Liver (tissue), 8 donors: ENCODE measurements at regions not wholly inside any gene's neighbourhood (a gene's known extent, or its start where the extent isn't known, plus 50 kb on each side); places are given as distances from the start of the nearest gene placed in this dataset.

Experiments used
- DNase-seq: peaks from one replicate; pipeline ENCODE4 v3.0.0-alpha.2; 2017; ENCODE audit warnings: low spot score
- H3K27ac ChIP-seq, 2 donors: one replicate each; pipeline ENCODE4 v1.7.0; 2013; ENCODE audit warnings: inconsistent platforms in 2 of 2, low read length in 2 of 2, control low read depth in 1 of 2, low read depth in 1 of 2, mild to moderate bottlenecking in 1 of 2
- H3K27me3 ChIP-seq, 4 donors: one replicate each; pipeline versions ENCODE4 v1.6.1 to v1.7.0; 2013; ENCODE audit warnings: low read length in 3 of 4, inconsistent platforms in 1 of 4, mild to moderate bottlenecking in 1 of 4, moderate library complexity in 1 of 4; ENCODE audit not compliant: control insufficient read depth in 4 of 4, insufficient read depth in 4 of 4
- H3K36me3 ChIP-seq, 4 donors: one replicate each; pipeline versions ENCODE4 v1.6.1 to v1.7.0; 2013; ENCODE audit warnings: low read length in 3 of 4, mild to moderate bottlenecking in 3 of 4, low read depth in 1 of 4, moderate library complexity in 1 of 4; ENCODE audit not compliant: control insufficient read depth in 4 of 4, insufficient read depth in 3 of 4
- H3K4me1 ChIP-seq, 4 donors: one replicate each; pipeline versions ENCODE4 v1.6.1 to v1.7.0; 2013; ENCODE audit warnings: low read length in 3 of 4, mild to moderate bottlenecking in 3 of 4, moderate library complexity in 1 of 4; ENCODE audit not compliant: control insufficient read depth in 4 of 4, insufficient read depth in 4 of 4
- H3K4me3 ChIP-seq, 3 donors: one replicate each; pipeline versions ENCODE4 v1.6.1 to v1.7.0; 2013; ENCODE audit warnings: low read length in 3 of 3, control low read depth in 1 of 3, low read depth in 1 of 3, mild to moderate bottlenecking in 1 of 3
- H3K9ac ChIP-seq, 2 donors: one replicate each; pipeline ENCODE4 v1.7.0; 2013; ENCODE audit warnings: low read length in 2 of 2, mild to moderate bottlenecking in 2 of 2, moderate library complexity in 2 of 2, control low read depth in 1 of 2, low read depth in 1 of 2
- H3K9me3 ChIP-seq, 4 donors: one replicate each; pipeline versions ENCODE4 v1.6.1 to v1.7.0; 2013; ENCODE audit warnings: low read length in 3 of 4; ENCODE audit not compliant: control insufficient read depth in 4 of 4
- ATF3 ChIP-seq: IDR thresholded peaks from 2 replicates; pipeline ENCODE4 v1.6.1; 2016; ENCODE audit warnings: antibody characterized with exemption
- CTCF ChIP-seq: fragments of 150-350 bp; IDR thresholded peaks from 2 replicates; pipeline ENCODE4 v1.5.1; 2017; ENCODE audit warnings: improper control_type of control experiment, low read depth, low read length; ENCODE audit not compliant: missing input control
- EGR1 ChIP-seq, 2 donors: IDR thresholded peaks; 2 replicates each; pipeline ENCODE4 v1.6.1; 2016 to 2018; ENCODE audit warnings: antibody characterized with exemption in 2 of 2, low read depth in 2 of 2
- FOXA1 ChIP-seq: IDR thresholded peaks from 2 replicates; pipeline ENCODE4 v1.6.1; 2016; ENCODE audit warnings: antibody characterized with exemption
- FOXA2 ChIP-seq: IDR thresholded peaks from 2 replicates; pipeline ENCODE4 v1.6.1; 2016; ENCODE audit warnings: antibody characterized with exemption
- GABPA ChIP-seq, 2 donors: IDR thresholded peaks in 1 of 2; conservative IDR thresholded peaks in 1 of 2; 2 replicates each; pipeline ENCODE4 v1.6.1; 2016; ENCODE audit warnings: antibody characterized with exemption in 2 of 2, mild to moderate bottlenecking in 1 of 2, moderate library complexity in 1 of 2
- HNF4A ChIP-seq, 2 donors: conservative IDR thresholded peaks; 2 replicates each; pipeline ENCODE4 v1.6.1; 2016; ENCODE audit warnings: antibody characterized with exemption in 2 of 2, mild to moderate bottlenecking in 2 of 2
- HNF4G ChIP-seq: IDR thresholded peaks from 2 replicates; pipeline ENCODE4 v1.6.1; 2016; ENCODE audit warnings: antibody characterized with exemption
- JUND ChIP-seq, 2 donors: IDR thresholded peaks; 2 replicates each; pipeline ENCODE4 v1.6.1; 2016; ENCODE audit warnings: antibody characterized with exemption in 2 of 2
- MAX ChIP-seq: IDR thresholded peaks from 2 replicates; pipeline ENCODE4 v1.6.1; 2016; ENCODE audit warnings: antibody characterized with exemption
- NR2F2 ChIP-seq: IDR thresholded peaks from 2 replicates; pipeline ENCODE4 v1.6.1; 2016; ENCODE audit warnings: antibody characterized with exemption
- RAD21 ChIP-seq, 2 donors: IDR thresholded peaks; 2 replicates each; pipeline ENCODE4 v1.6.1; 2016; ENCODE audit warnings: antibody characterized with exemption in 2 of 2, mild to moderate bottlenecking in 2 of 2
- REST ChIP-seq: IDR thresholded peaks from 2 replicates; pipeline ENCODE4 v1.6.1; 2016; ENCODE audit warnings: antibody characterized with exemption, mild to moderate bottlenecking
- RXRA ChIP-seq, 2 donors: IDR thresholded peaks; 2 replicates each; pipeline ENCODE4 v1.6.1; 2017 to 2018; ENCODE audit warnings: antibody characterized with exemption in 2 of 2, mild to moderate bottlenecking in 1 of 2
- SP1 ChIP-seq: IDR thresholded peaks from 2 replicates; pipeline ENCODE4 v1.6.1; 2018; ENCODE audit warnings: antibody characterized with exemption, mild to moderate bottlenecking
- TAF1 ChIP-seq: conservative IDR thresholded peaks from 2 replicates; pipeline ENCODE4 v1.6.1; 2016; ENCODE audit warnings: antibody characterized with exemption, mild to moderate bottlenecking
- YY1 ChIP-seq: IDR thresholded peaks from 2 replicates; pipeline ENCODE4 v1.6.1; 2016; ENCODE audit warnings: antibody characterized with exemption, mild to moderate bottlenecking
- ZBTB33 ChIP-seq: IDR thresholded peaks from 2 replicates; pipeline ENCODE4 v1.6.1; 2016; ENCODE audit warnings: antibody characterized with exemption
- WGBS: extraction: QIAGEN DNeasy Blood & Tissue Kit; methylation state at CpG from one replicate; pipeline ENCODE4 v1.1.7; 2013; 5-methylcytosine and 5-hydroxymethylcytosine counted together
- donor health status: healthy.
- donor health status: healthy.
- donor health status: healthy.
- donor health status: healthy.
- donor health status: healthy.

GRCh38 chr5:54705994-54706653 lies 188.6 kb downstream of the SNX18 start:
- no peak for DNase-seq
- TF ChIP-seq NR2F2 (no peak), GABPA (IDR thresholded peaks at IDR 0.05 in 1 of 2, conservative IDR thresholded peaks at IDR 0.05 in 1 of 2) (no peak), FOXA2 (no peak), REST (no peak), MAX (no peak), YY1 (no peak), ATF3 (no peak), EGR1 (IDR thresholded peaks at IDR 0.05; ENCODE audit: low read depth in 2 of 2) (no peak), HNF4G (no peak), RXRA (IDR thresholded peaks at IDR 0.05) (no peak), JUND (IDR thresholded peaks at IDR 0.05) (no peak), TAF1 (no peak), FOXA1 (no peak), CTCF (no peak), ZBTB33 (no peak), RAD21 (IDR thresholded peaks at IDR 0.05) (no peak), SP1 (no peak), HNF4A (conservative IDR thresholded peaks at IDR 0.05) (no peak)
- Histone ChIP-seq H3K27ac (no peak overlapping the region), H3K4me1 (peaks cover 0 to 9% (median 4%) of the 10 kb centered on the region in 4 donors), H3K36me3 (no peaks in the 10 kb centered on the region), H3K27me3 (no peaks in the 10 kb centered on the region), H3K9ac (no peak overlapping the region), H3K4me3 (no peak overlapping the region), H3K9me3 (no peaks in the 10 kb centered on the region)
- WGBS = 84% methylated on average over 1 of the region's 1 CpG
